ENCODE measurements at regions not wholly inside any gene's neighbourhood (a gene's known extent, or its start where the extent isn't known, plus 50 kb on each side); places are given as distances from the start of the nearest gene placed in this dataset.

- TF ChIP-seq ZNF274 (IDR thresholded peaks at IDR 0.05; ENCODE audit: low read depth, low read length): no peak
- no peak for TF ChIP-seq YY1 (IDR thresholded peaks at IDR 0.05; ENCODE audit: insufficient read depth, insufficient read length)
These were observed 117.6 kb downstream of the CCT6B start for GRCh38 chr17:34843682-34844081.
